GM12892 (cell line): ENCODE measurements at regions not wholly inside any gene's neighbourhood (a gene's known extent, or its start where the extent isn't known, plus 50 kb on each side); places are given as distances from the start of the nearest gene placed in this dataset.

Experiments
- POLR2A ChIP-seq: IDR thresholded peaks from 2 replicates; pipeline ENCODE4 v1.6.1; 2011; ENCODE audit warnings: low read depth, low read length, control low read depth
- POLR2AphosphoS5 ChIP-seq: IDR thresholded peaks from 2 replicates; pipeline ENCODE4 v1.6.1; 2011; ENCODE audit warnings: low read depth, low read length, control low read depth
- TAF1 ChIP-seq: IDR thresholded peaks from 2 replicates; pipeline ENCODE4 v1.6.1; 2011; ENCODE audit warnings: low read depth, mild to moderate bottlenecking, control low read depth, low read length, borderline replicate concordance

DNA sequence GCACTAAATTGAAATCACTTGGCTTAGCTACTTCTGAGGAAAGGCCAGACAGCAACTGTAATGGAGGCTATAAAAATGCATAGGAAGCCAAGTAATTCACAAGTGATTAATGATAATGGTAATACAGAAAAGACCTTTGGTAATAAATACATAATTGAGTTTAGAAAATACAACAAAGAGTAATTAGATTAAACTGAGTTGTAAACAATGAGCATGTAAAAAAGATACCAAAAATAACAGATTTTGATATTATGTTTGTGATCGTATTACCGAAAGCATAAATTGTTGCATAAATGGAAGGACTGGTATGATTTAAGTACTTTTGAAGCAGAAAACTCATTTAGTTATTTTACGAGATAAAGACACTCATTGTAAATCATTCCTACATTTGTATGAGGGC, 556.7 kb upstream of the TMPRSS15 start:
- no peak for TF ChIP-seq POLR2A
- TF ChIP-seq TAF1: no peak
- TF ChIP-seq POLR2AphosphoS5: no peak
